BLaER1 treated with 17β-estradiol and CSF1 and Interleukin-3, amounts not matched to agents 10 nM and 100 nM (cell line): ENCODE measurements at regions not wholly inside any gene's neighbourhood (a gene's known extent, or its start where the extent isn't known, plus 50 kb on each side); places are given as distances from the start of the nearest gene placed in this dataset.

Source experiments
- H3K27ac ChIP-seq, 11 experiments: shearing (Covaris generic); formaldehyde crosslinking; 2 replicates each; pipeline ENCODE4 v1.8.1; 2022
- H3K27me3 ChIP-seq, 11 experiments: shearing (Covaris generic); formaldehyde crosslinking; 2 replicates each; pipeline ENCODE4 v1.8.1; 2022
- H3K36me3 ChIP-seq, 11 experiments: shearing (Covaris generic); formaldehyde crosslinking; 2 replicates each; pipeline ENCODE4 v1.8.1; 2022
- H3K4me1 ChIP-seq, 10 experiments: shearing (Covaris generic); formaldehyde crosslinking; 2 replicates each; pipeline ENCODE4 v1.8.1; 2022
- H3K4me2 ChIP-seq, 11 experiments: shearing (Covaris generic); formaldehyde crosslinking; 2 replicates each; pipeline ENCODE4 v1.8.1; 2022
- H3K4me3 ChIP-seq, 10 experiments: shearing (Covaris generic); formaldehyde crosslinking; 2 replicates each; pipeline ENCODE4 v1.8.1; 2022
- H3K9ac ChIP-seq, 11 experiments: shearing (Covaris generic); formaldehyde crosslinking; 2 replicates each; pipeline ENCODE4 v1.8.1; 2022
- H3K9me3 ChIP-seq, 11 experiments: shearing (Covaris generic); formaldehyde crosslinking; replicated peaks in 1 of 11; 2 replicates each; pipeline ENCODE4 v1.8.1; 2022
- H4K20me1 ChIP-seq, 11 experiments: shearing (Covaris generic); formaldehyde crosslinking; 2 replicates each; pipeline ENCODE4 v1.8.1; 2022
- Cebpa-rat ChIP-seq, 11 experiments: shearing (Covaris generic); IDR thresholded peaks; 2 replicates each; pipeline ENCODE4 v1.8.1; 2022

DNA sequence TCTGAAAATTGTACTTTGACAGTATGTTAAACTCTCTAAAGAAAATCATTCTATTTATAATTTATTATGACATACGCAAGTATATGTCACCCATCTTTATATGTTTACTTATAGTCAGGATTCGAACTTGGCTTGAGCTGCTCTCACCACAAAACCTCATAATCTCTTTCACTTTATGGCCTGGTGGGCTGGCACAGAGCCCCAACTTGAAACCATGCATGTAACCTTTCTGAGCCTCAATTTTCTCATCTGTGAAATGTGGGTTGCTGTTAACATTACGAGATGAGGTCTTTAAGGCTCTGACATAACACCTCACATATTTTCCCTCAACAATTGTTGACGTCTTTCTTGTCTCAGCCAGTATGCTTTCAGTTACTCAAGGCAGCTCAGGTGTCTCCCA is 69.4 kb upstream of the PFN2 start:
- TF ChIP-seq Cebpa-rat (IDR thresholded peaks at IDR 0.05) = no peak
- H3K27ac ChIP-seq = no peak overlapping the region
- no peaks in the 10 kb centered on the region for H4K20me1 ChIP-seq
- no peaks in the 10 kb centered on the region for H3K27me3 ChIP-seq
- no peak overlapping the region for H3K4me3 ChIP-seq
- no peak overlapping the region for H3K9ac ChIP-seq
- no peak overlapping the region for H3K4me2 ChIP-seq
- no peaks in the 10 kb centered on the region for H3K36me3 ChIP-seq
- H3K4me1 ChIP-seq = peaks cover 0 to 5% (median 1%) of the 10 kb centered on the region in 10 experiments; a peak in 3 of 20 replicates
- H3K9me3 ChIP-seq = peaks cover 27 to 44% (median 31%) of the 10 kb centered on the region in 11 experiments

GRCh38 chr3:150038830-150039229 is 68.1 kb upstream of the PFN2 start:
- H3K36me3 ChIP-seq = no peaks in the 10 kb centered on the region
- H3K27ac ChIP-seq = no peak overlapping the region
- H3K4me3 ChIP-seq = no peak overlapping the region
- no peak overlapping the region for H3K4me2 ChIP-seq
- no peaks in the 10 kb centered on the region for H3K27me3 ChIP-seq
- no peak overlapping the region for H3K9ac ChIP-seq
- no peak for TF ChIP-seq Cebpa-rat (IDR thresholded peaks at IDR 0.05)
- peaks cover 27 to 44% (median 31%) of the 10 kb centered on the region in 11 experiments for H3K9me3 ChIP-seq
- peaks cover 0 to 8% (median 2%) of the 10 kb centered on the region in 10 experiments; a peak in 3 of 20 replicates for H3K4me1 ChIP-seq
- no peaks in the 10 kb centered on the region for H4K20me1 ChIP-seq

GRCh38 chr3:150036780-150037179 is 66.1 kb upstream of the PFN2 start:
- Histone ChIP-seq H3K4me3 (no peak overlapping the region), H3K4me2 (no peak overlapping the region), H3K9ac (no peak overlapping the region), H4K20me1 (no peaks in the 10 kb centered on the region), H3K9me3 (peaks cover 11 to 28% (median 17%) of the 10 kb centered on the region in 11 experiments), H3K27ac (no peak overlapping the region), H3K4me1 (peaks cover 0 to 8% (median 2%) of the 10 kb centered on the region in 10 experiments; a peak in 3 of 20 replicates), H3K27me3 (no peaks in the 10 kb centered on the region), H3K36me3 (no peaks in the 10 kb centered on the region)
- TF ChIP-seq Cebpa-rat (IDR thresholded peaks at IDR 0.05) = no peak

GRCh38 chr3:150035910-150036612 is 65.4 kb upstream of the PFN2 start:
- no peak overlapping the region for H3K9ac ChIP-seq
- H3K4me2 ChIP-seq = no peak overlapping the region
- no peaks in the 10 kb centered on the region for H3K27me3 ChIP-seq
- H3K4me1 ChIP-seq = peaks cover 0 to 8% (median 2%) of the 10 kb centered on the region in 10 experiments; a peak in 3 of 20 replicates
- H4K20me1 ChIP-seq = no peaks in the 10 kb centered on the region
- no peak overlapping the region for H3K4me3 ChIP-seq
- H3K27ac ChIP-seq = no peak overlapping the region
- peaks cover 4 to 20% (median 9%) of the 10 kb centered on the region in 11 experiments for H3K9me3 ChIP-seq
- TF ChIP-seq Cebpa-rat (IDR thresholded peaks at IDR 0.05) = no peak
- H3K36me3 ChIP-seq = no peaks in the 10 kb centered on the region

- TF ChIP-seq Cebpa-rat (IDR thresholded peaks at IDR 0.05) = no peak
- Histone ChIP-seq H3K27ac (no peak overlapping the region), H3K4me3 (no peak overlapping the region)
Observed at GRCh38 chr3:150035301-150035779, 64.6 kb upstream of the PFN2 start.

GRCh38 chr3:150033721-150034120 is 63.0 kb upstream of the PFN2 start:
- H3K4me1 ChIP-seq = peaks cover 0 to 8% (median 2%) of the 10 kb centered on the region in 10 experiments; a peak in 3 of 20 replicates
- H3K4me3 ChIP-seq = no peak overlapping the region
- H3K9me3 ChIP-seq = peaks cover 0 to 6% (median 0%) of the 10 kb centered on the region in 11 experiments; a peak in 3 of 22 replicates
- H3K27ac ChIP-seq = no peak overlapping the region
- no peak overlapping the region for H3K4me2 ChIP-seq
- H3K27me3 ChIP-seq = no peaks in the 10 kb centered on the region
- H4K20me1 ChIP-seq = no peaks in the 10 kb centered on the region
- no peaks in the 10 kb centered on the region for H3K36me3 ChIP-seq
- TF ChIP-seq Cebpa-rat (IDR thresholded peaks at IDR 0.05) = no peak
- no peak overlapping the region for H3K9ac ChIP-seq

More at GRCh38 chr3:150035301-150035779, 64.6 kb upstream of the PFN2 start:
- Histone ChIP-seq H3K9ac (no peak overlapping the region), H3K4me1 (peaks cover 0 to 8% (median 2%) of the 10 kb centered on the region in 10 experiments; a peak in 3 of 20 replicates), H3K4me2 (peak overlapping the region in 4 of 11 experiments; percentile 1 to 30 (median 16); a peak in 6 of 22 replicates), H3K27me3 (no peaks in the 10 kb centered on the region), H4K20me1 (no peaks in the 10 kb centered on the region), H3K9me3 (peaks cover 0 to 13% (median 3%) of the 10 kb centered on the region in 11 experiments; a peak in 11 of 22 replicates), H3K36me3 (no peaks in the 10 kb centered on the region)

DNA sequence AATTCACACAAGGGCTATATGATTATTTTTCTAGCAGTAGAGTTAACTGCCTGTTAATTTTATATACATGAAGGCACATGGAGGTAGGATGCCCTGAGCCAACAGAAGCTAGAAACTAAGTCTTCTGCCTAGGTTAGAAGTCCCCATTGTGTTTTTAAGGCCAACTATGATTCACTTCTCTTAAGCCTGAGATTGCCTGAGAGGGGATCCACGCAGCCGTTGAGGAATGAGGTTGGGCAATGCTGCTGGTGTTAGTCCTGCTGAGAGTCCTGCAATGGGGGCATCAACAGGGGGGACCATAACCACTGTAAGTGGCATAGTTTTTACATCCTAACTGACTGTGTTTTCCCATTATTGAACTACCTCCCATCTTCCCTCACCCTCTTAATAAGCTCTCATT is 60.1 kb upstream of the PFN2 start:
- H3K27me3 ChIP-seq = no peaks in the 10 kb centered on the region
- H3K9ac ChIP-seq = no peak overlapping the region
- H3K27ac ChIP-seq = no peak overlapping the region
- no peak overlapping the region for H3K4me3 ChIP-seq
- H4K20me1 ChIP-seq = no peaks in the 10 kb centered on the region
- H3K9me3 ChIP-seq = peaks cover 0 to 20% (median 0%) of the 10 kb centered on the region in 11 experiments; a peak in 7 of 22 replicates
- H3K4me2 ChIP-seq = no peak overlapping the region
- H3K4me1 ChIP-seq = peaks cover 0 to 8% (median 2%) of the 10 kb centered on the region in 10 experiments; a peak in 3 of 20 replicates
- no peaks in the 10 kb centered on the region for H3K36me3 ChIP-seq
- TF ChIP-seq Cebpa-rat (IDR thresholded peaks at IDR 0.05) = no peak

DNA sequence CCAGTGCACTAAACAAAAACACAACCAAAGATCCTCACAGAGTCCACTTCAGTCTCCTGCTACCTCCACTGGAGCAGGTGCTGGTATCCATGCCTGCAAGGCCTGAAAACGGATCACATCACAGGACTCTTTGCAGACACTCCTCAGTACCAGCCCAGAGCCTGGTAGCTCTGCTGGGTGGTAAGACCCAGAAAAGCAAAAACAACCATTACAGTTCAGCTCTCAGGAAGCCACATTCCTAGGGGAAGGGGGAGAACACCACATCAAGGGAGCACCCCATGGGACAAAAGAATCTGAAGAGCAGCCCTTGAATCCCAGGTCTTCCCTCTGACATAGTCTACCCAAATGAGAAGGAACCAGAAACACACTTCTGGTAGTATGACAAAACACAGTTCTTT is 52.5 kb upstream of the PFN2 start:
- H4K20me1 ChIP-seq = no peaks in the 10 kb centered on the region
- no peaks in the 10 kb centered on the region for H3K27me3 ChIP-seq
- H3K4me3 ChIP-seq = 0 out of 20 replicates have a peak overlapping the region, but pooled peaks of 1 of the 10 experiments have one; percentile 17
- H3K9ac ChIP-seq = no peak overlapping the region
- peak overlapping the region in 9 of 11 experiments; percentile 58 to 79 (median 75); a peak in 18 of 22 replicates for H3K4me2 ChIP-seq
- H3K4me1 ChIP-seq = peaks cover 8 to 17% (median 15%) of the 10 kb centered on the region in 10 experiments
- H3K36me3 ChIP-seq = no peaks in the 10 kb centered on the region
- TF ChIP-seq Cebpa-rat (IDR thresholded peaks at IDR 0.05) = no peak
- peaks cover 7 to 47% (median 16%) of the 10 kb centered on the region in 11 experiments; a peak in 19 of 22 replicates for H3K9me3 ChIP-seq
- H3K27ac ChIP-seq = peak overlapping the region in 4 of 11 experiments; percentile 13 to 59 (median 40); a peak in 5 of 22 replicates
